Mesendoderm (in vitro differentiated cells): ENCODE measurements at regions not wholly inside any gene's neighbourhood (a gene's known extent, or its start where the extent isn't known, plus 50 kb on each side); places are given as distances from the start of the nearest gene placed in this dataset.

Experiments used
- DNase-seq: peaks from one replicate; pipeline ENCODE4 v3.0.0; 2013
- H2AK5ac ChIP-seq: 2 replicates; pipeline ENCODE4 v1.6.1; 2013; ENCODE audit warnings: low read length, inconsistent platforms
- H2BK120ac ChIP-seq: 2 replicates; pipeline ENCODE4 v1.6.1; 2013; ENCODE audit warnings: low read depth, mild to moderate bottlenecking, low read length, moderate library complexity, mixed read lengths
- H2BK15ac ChIP-seq: replicated peaks from 2 replicates; pipeline ENCODE4 v1.6.1; 2013; ENCODE audit warnings: low read depth, mild to moderate bottlenecking, moderate library complexity
- H2BK5ac ChIP-seq: 2 replicates; pipeline ENCODE4 v1.6.1; 2013; ENCODE audit warnings: low read length, inconsistent platforms
- H3K18ac ChIP-seq: 2 replicates; pipeline ENCODE4 v1.6.1; 2013; ENCODE audit warnings: mild to moderate bottlenecking, low read length, mixed read lengths
- H3K23ac ChIP-seq: one replicate; pipeline ENCODE4 v1.6.1; 2013; ENCODE audit warnings: low read length
- H3K27ac ChIP-seq: 2 replicates; pipeline ENCODE4 v1.5.1; 2013; ENCODE audit warnings: low read depth, mild to moderate bottlenecking, inconsistent platforms, low read length, moderate library complexity
- H3K27me3 ChIP-seq: 2 replicates; pipeline ENCODE4 v1.6.1; 2013; ENCODE audit warnings: low read length, control low read depth, mild to moderate bottlenecking, inconsistent platforms; ENCODE audit not compliant: insufficient read depth, poor library complexity
- H3K36me3 ChIP-seq: 2 replicates; pipeline ENCODE4 v1.6.1; 2013; ENCODE audit warnings: low read length, inconsistent platforms; ENCODE audit not compliant: control insufficient read depth, insufficient read depth
- H3K4ac ChIP-seq: one replicate; pipeline ENCODE4 v1.6.1; 2013; ENCODE audit warnings: low read depth, mild to moderate bottlenecking, low read length, moderate library complexity
- H3K4me1 ChIP-seq: 2 replicates; pipeline ENCODE4 v1.6.1; 2013; ENCODE audit warnings: low read depth, low read length, inconsistent platforms; ENCODE audit not compliant: control insufficient read depth
- H3K4me2 ChIP-seq: 2 replicates; pipeline ENCODE4 v1.6.1; 2013; ENCODE audit warnings: low read length
- H3K4me3 ChIP-seq: 2 replicates; pipeline ENCODE4 v1.5.1; 2013; ENCODE audit warnings: mild to moderate bottlenecking, low read length
- H3K56ac ChIP-seq: one replicate; pipeline ENCODE4 v1.6.1; 2013; ENCODE audit warnings: low read length
- H3K79me1 ChIP-seq: 2 replicates; pipeline ENCODE4 v1.6.1; 2013; ENCODE audit warnings: low read length, inconsistent platforms
- H3K79me2 ChIP-seq: 2 replicates; pipeline ENCODE4 v1.6.1; 2013; ENCODE audit warnings: mild to moderate bottlenecking, low read length; ENCODE audit not compliant: control insufficient read depth, insufficient read depth
- H3K9ac ChIP-seq: 2 replicates; pipeline ENCODE4 v1.6.1; 2013; ENCODE audit warnings: low read length, inconsistent platforms
- H4K5ac ChIP-seq: one replicate; pipeline ENCODE4 v1.6.1; 2013; ENCODE audit warnings: low read length
- H4K8ac ChIP-seq: one replicate; pipeline ENCODE4 v1.6.1; 2013; ENCODE audit warnings: low read depth, mild to moderate bottlenecking, control low read depth, low read length, moderate library complexity
- WGBS: extraction: QIAGEN DNeasy Blood & Tissue Kit; methylation state at CpG from one replicate; pipeline ENCODE4 v1.1.7; 2013; ENCODE audit warnings: low lambda C conversion rate, missing lambda C conversion rate; ENCODE audit not compliant: insufficient coverage; ENCODE audit errors: extremely low coverage; 5-methylcytosine and 5-hydroxymethylcytosine counted together

- no peak overlapping the region for H3K56ac ChIP-seq
- H3K4me2 ChIP-seq = no peak overlapping the region
- no peak overlapping the region for H4K8ac ChIP-seq
- H3K4me3 ChIP-seq = no peak overlapping the region
- no peak overlapping the region for H2BK5ac ChIP-seq
- H3K27ac ChIP-seq = no peak overlapping the region
- no peaks in the 10 kb centered on the region for H3K36me3 ChIP-seq
- H3K23ac ChIP-seq = no peak overlapping the region
- no peak overlapping the region for H2BK15ac ChIP-seq
- no peak overlapping the region for H3K4ac ChIP-seq
- no peak overlapping the region for H2BK120ac ChIP-seq
- no CpG with 5 or more reads among the region's 1 CpG for WGBS
- H3K9ac ChIP-seq = no peak overlapping the region
- H3K4me1 ChIP-seq = peaks cover 3% of the 10 kb centered on the region
- H4K5ac ChIP-seq = no peak overlapping the region
- H3K18ac ChIP-seq = no peak overlapping the region
- DNase-seq = no peak
- no peaks in the 10 kb centered on the region for H3K27me3 ChIP-seq
- no peaks in the 10 kb centered on the region for H3K79me2 ChIP-seq
- H3K79me1 ChIP-seq = no peaks in the 10 kb centered on the region
- H2AK5ac ChIP-seq = no peak overlapping the region
Measured at GRCh38 chr21:37993071-37993470, 76.8 kb upstream of the KCNJ6 start.

- Histone ChIP-seq H3K23ac (no peak overlapping the region), H3K56ac (no peak overlapping the region), H2BK120ac (no peak overlapping the region), H3K9ac (no peak overlapping the region), H2BK15ac (no peak overlapping the region), H2AK5ac (no peak overlapping the region), H3K79me1 (no peaks in the 10 kb centered on the region), H3K27me3 (no peaks in the 10 kb centered on the region), H3K36me3 (no peaks in the 10 kb centered on the region), H3K27ac (no peak overlapping the region), H2BK5ac (no peak overlapping the region), H3K4me3 (no peak overlapping the region), H3K79me2 (no peaks in the 10 kb centered on the region), H3K18ac (no peak overlapping the region), H3K4me1 (peaks cover 3% of the 10 kb centered on the region), H3K4me2 (no peak overlapping the region), H4K5ac (no peak overlapping the region), H4K8ac (no peak overlapping the region), H3K4ac (no peak overlapping the region)
- no CpG with 5 or more reads among the region's 4 CpGs for WGBS
- DNase-seq = peak; percentile 22
Measured at GRCh38 chr21:37994211-37994610, 78.0 kb upstream of the KCNJ6 start.

- Histone ChIP-seq H3K4me2 (no peak overlapping the region), H2BK120ac (no peak overlapping the region), H3K4me3 (no peak overlapping the region), H3K79me2 (no peaks in the 10 kb centered on the region), H3K56ac (no peak overlapping the region), H3K4me1 (no peaks in the 10 kb centered on the region), H3K27me3 (no peaks in the 10 kb centered on the region), H3K18ac (no peak overlapping the region), H3K27ac (no peak overlapping the region), H4K5ac (no peak overlapping the region), H3K23ac (no peak overlapping the region), H3K79me1 (no peaks in the 10 kb centered on the region), H3K4ac (no peak overlapping the region), H3K36me3 (no peaks in the 10 kb centered on the region), H2BK15ac (no peak overlapping the region), H3K9ac (no peak overlapping the region), H2BK5ac (no peak overlapping the region), H2AK5ac (no peak overlapping the region), H4K8ac (no peak overlapping the region)
- WGBS = no CpG with 5 or more reads among the region's 4 CpGs
- no peak for DNase-seq
Measured at GRCh38 chr21:38012672-38013071, 96.4 kb upstream of the KCNJ6 start.

GRCh38 chr21:38013741-38014140 lies 97.5 kb upstream of the KCNJ6 start:
- Histone ChIP-seq H3K18ac (no peak overlapping the region), H2AK5ac (no peak overlapping the region), H2BK120ac (no peak overlapping the region), H3K27ac (no peak overlapping the region), H3K9ac (no peak overlapping the region), H3K4ac (no peak overlapping the region), H2BK15ac (no peak overlapping the region), H3K36me3 (no peaks in the 10 kb centered on the region), H3K23ac (no peak overlapping the region), H3K79me2 (no peaks in the 10 kb centered on the region), H3K4me1 (no peaks in the 10 kb centered on the region), H3K56ac (no peak overlapping the region), H4K5ac (no peak overlapping the region), H3K27me3 (no peaks in the 10 kb centered on the region), H3K79me1 (no peaks in the 10 kb centered on the region), H3K4me3 (no peak overlapping the region), H4K8ac (no peak overlapping the region), H3K4me2 (no peak overlapping the region), H2BK5ac (no peak overlapping the region)
- no peak for DNase-seq
- no CpG with 5 or more reads among the region's 4 CpGs for WGBS

- Histone ChIP-seq H2AK5ac (no peak overlapping the region), H2BK5ac (no peak overlapping the region), H3K9ac (no peak overlapping the region), H3K4me3 (no peak overlapping the region), H3K18ac (no peak overlapping the region), H3K4ac (no peak overlapping the region), H4K5ac (no peak overlapping the region), H3K4me1 (no peaks in the 10 kb centered on the region), H3K56ac (no peak overlapping the region), H4K8ac (no peak overlapping the region), H3K23ac (no peak overlapping the region), H3K36me3 (no peaks in the 10 kb centered on the region), H3K27ac (no peak overlapping the region), H2BK120ac (no peak overlapping the region), H3K4me2 (no peak overlapping the region), H3K27me3 (no peaks in the 10 kb centered on the region), H3K79me2 (no peaks in the 10 kb centered on the region), H3K79me1 (no peaks in the 10 kb centered on the region), H2BK15ac (no peak overlapping the region)
- DNase-seq = no peak
- no CpG with 5 or more reads among the region's 1 CpG for WGBS
Measured at GRCh38 chr21:38014298-38014697, 98.0 kb upstream of the KCNJ6 start.

- Histone ChIP-seq H2BK120ac (no peak overlapping the region), H3K4me1 (no peaks in the 10 kb centered on the region), H3K18ac (no peak overlapping the region), H3K27ac (no peak overlapping the region), H3K4me2 (no peak overlapping the region), H3K9ac (no peak overlapping the region), H3K56ac (no peak overlapping the region), H4K5ac (no peak overlapping the region), H2BK15ac (no peak overlapping the region), H2BK5ac (no peak overlapping the region), H3K4ac (no peak overlapping the region), H3K27me3 (no peaks in the 10 kb centered on the region), H3K23ac (no peak overlapping the region), H2AK5ac (no peak overlapping the region), H3K79me2 (no peaks in the 10 kb centered on the region), H3K4me3 (no peak overlapping the region), H4K8ac (no peak overlapping the region), H3K79me1 (no peaks in the 10 kb centered on the region), H3K36me3 (no peaks in the 10 kb centered on the region)
- WGBS = no CpG with 5 or more reads among the region's 6 CpGs
- DNase-seq = no peak
Measured at GRCh38 chr21:38027901-38028498, 111.7 kb upstream of the KCNJ6 start.
